MM.1S (cell line): ENCODE measurements at regions not wholly inside any gene's neighbourhood (a gene's known extent, or its start where the extent isn't known, plus 50 kb on each side); places are given as distances from the start of the nearest gene placed in this dataset.
"Not testable (repeated sequence)": the region's sequence is repeated elsewhere in the genome, so short reads cannot be mapped to it uniquely, and the experiment has no call there.

Experiments
- EZH2 ChIP-seq: fragments of 300-600 bp; sonication (generic); optimal IDR thresholded peaks from 2 replicates; pipeline ENCODE3; 2017; ENCODE audit warnings: low read depth, mild to moderate bottlenecking, antibody characterized with exemption, low read length, mixed read lengths
- EZH2phosphoT487 ChIP-seq: fragments of 300-600 bp; sonication (generic); IDR thresholded peaks from 2 replicates; pipeline ENCODE4 v1.6.1; 2018; ENCODE audit warnings: antibody characterized with exemption, low read length
- TF ChIP-seq, protein P1 (sequence below): fragments of 300-600 bp; sonication (generic); IDR thresholded peaks from 2 replicates; pipeline ENCODE4 v1.5.1; 2016; ENCODE audit warnings: antibody characterized with exemption, low read length, mixed read lengths

DNA sequence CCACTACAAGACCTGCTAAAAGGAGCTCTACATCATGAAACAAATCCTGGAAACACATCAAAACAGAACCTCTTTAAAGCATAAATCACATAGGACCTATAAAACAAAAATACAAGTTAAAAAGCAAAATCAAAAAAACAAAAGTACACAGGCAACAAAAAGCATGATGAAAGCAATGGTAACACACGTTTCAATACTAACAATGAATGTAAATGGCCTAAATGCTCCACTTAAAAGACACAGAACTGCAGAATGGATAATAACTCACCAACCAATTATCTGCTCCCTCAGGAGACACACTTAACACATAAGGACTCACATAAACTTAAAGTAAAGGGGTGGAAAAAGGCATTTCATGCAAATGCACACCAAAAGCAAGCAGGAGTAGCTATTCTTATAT is 66.1 kb upstream of the SSTR4 start:
- TF ChIP-seq, protein P1, sequence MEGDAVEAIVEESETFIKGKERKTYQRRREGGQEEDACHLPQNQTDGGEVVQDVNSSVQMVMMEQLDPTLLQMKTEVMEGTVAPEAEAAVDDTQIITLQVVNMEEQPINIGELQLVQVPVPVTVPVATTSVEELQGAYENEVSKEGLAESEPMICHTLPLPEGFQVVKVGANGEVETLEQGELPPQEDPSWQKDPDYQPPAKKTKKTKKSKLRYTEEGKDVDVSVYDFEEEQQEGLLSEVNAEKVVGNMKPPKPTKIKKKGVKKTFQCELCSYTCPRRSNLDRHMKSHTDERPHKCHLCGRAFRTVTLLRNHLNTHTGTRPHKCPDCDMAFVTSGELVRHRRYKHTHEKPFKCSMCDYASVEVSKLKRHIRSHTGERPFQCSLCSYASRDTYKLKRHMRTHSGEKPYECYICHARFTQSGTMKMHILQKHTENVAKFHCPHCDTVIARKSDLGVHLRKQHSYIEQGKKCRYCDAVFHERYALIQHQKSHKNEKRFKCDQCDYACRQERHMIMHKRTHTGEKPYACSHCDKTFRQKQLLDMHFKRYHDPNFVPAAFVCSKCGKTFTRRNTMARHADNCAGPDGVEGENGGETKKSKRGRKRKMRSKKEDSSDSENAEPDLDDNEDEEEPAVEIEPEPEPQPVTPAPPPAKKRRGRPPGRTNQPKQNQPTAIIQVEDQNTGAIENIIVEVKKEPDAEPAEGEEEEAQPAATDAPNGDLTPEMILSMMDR = not testable (repeated sequence)
- not testable (repeated sequence) for TF ChIP-seq EZH2, EZH2phosphoT487
